Ovary (tissue), 3 donors: ENCODE measurements at regions not wholly inside any gene's neighbourhood (a gene's known extent, or its start where the extent isn't known, plus 50 kb on each side); places are given as distances from the start of the nearest gene placed in this dataset.

Experiments
- EP300 ChIP-seq: sonication (generic); formaldehyde crosslinking; IDR thresholded peaks from one replicate; pipeline ENCODE4 v1.6.1; 2017; ENCODE audit warnings: antibody characterized with exemption
- POLR2A ChIP-seq: fragments of 450-650 bp; IDR thresholded peaks from one replicate; pipeline ENCODE4 v1.6.1; 2017; ENCODE audit warnings: antibody characterized with exemption, mild to moderate bottlenecking, moderate library complexity
- TF ChIP-seq, protein P1 (sequence below), 3 donors: fragments of 450-650 bp in 2 of 3; fragments of 200-600 bp in 1 of 3; IDR thresholded peaks; one replicate each; pipeline versions ENCODE4 v1.5.1 to v1.8.0; 2016 to 2022; ENCODE audit warnings: antibody characterized with exemption in 3 of 3, mild to moderate bottlenecking in 1 of 3
- donor health status: DM: no; HTN: no; CAD: no.

- TF ChIP-seq, protein P1, sequence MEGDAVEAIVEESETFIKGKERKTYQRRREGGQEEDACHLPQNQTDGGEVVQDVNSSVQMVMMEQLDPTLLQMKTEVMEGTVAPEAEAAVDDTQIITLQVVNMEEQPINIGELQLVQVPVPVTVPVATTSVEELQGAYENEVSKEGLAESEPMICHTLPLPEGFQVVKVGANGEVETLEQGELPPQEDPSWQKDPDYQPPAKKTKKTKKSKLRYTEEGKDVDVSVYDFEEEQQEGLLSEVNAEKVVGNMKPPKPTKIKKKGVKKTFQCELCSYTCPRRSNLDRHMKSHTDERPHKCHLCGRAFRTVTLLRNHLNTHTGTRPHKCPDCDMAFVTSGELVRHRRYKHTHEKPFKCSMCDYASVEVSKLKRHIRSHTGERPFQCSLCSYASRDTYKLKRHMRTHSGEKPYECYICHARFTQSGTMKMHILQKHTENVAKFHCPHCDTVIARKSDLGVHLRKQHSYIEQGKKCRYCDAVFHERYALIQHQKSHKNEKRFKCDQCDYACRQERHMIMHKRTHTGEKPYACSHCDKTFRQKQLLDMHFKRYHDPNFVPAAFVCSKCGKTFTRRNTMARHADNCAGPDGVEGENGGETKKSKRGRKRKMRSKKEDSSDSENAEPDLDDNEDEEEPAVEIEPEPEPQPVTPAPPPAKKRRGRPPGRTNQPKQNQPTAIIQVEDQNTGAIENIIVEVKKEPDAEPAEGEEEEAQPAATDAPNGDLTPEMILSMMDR (IDR thresholded peaks at IDR 0.05) = no peak
- TF ChIP-seq POLR2A (no peak), EP300 (no peak)
Measured at GRCh38 chr11:127268932-127269331, 268.4 kb upstream of the KIRREL3 start.
